ENCODE measurements at regions not wholly inside any gene's neighbourhood (a gene's known extent, or its start where the extent isn't known, plus 50 kb on each side); places are given as distances from the start of the nearest gene placed in this dataset.

- DNase-seq (ENCODE audit: low read depth): no peak
- H3K4me3 ChIP-seq (ENCODE audit: low read depth, low read length): no peak overlapping the region
- no peak for TF ChIP-seq MYC (IDR thresholded peaks at IDR 0.05; ENCODE audit: low read depth, low read length)
- TF ChIP-seq POLR2A (IDR thresholded peaks at IDR 0.05; ENCODE audit: extremely low read depth, insufficient read length): no peak
- TF ChIP-seq CTCF (IDR thresholded peaks at IDR 0.05; ENCODE audit: low read depth, low read length): no peak
- TF ChIP-seq, protein P1, sequence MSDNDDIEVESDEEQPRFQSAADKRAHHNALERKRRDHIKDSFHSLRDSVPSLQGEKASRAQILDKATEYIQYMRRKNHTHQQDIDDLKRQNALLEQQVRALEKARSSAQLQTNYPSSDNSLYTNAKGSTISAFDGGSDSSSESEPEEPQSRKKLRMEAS (IDR thresholded peaks at IDR 0.05; ENCODE audit: low read depth, low read length): no peak
Observed at GRCh38 chr12:74071182-74071581, 466.5 kb upstream of the ATXN7L3B start.

DNA sequence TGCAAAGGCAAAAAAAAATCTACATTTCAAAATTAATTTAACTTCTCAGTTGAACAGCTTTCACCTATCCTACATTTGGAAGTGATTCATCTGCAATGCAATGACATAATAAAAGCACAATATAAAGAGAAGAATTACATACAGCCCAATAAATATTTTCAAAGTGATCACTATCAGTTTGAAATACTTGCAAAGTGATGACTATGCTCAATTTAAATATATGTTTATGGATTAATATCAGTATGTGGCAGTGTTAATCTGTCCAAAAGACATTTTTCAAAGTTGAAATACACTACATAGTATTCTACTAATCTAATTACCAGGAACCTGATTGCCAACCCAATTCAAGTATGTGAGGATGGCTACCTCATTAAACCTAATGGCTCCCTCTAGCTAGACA, 460.7 kb upstream of the ATXN7L3B start:
- DNase-seq (ENCODE audit: low read depth): no peak
- H3K4me3 ChIP-seq (ENCODE audit: low read depth, low read length): no peak overlapping the region
- TF ChIP-seq, protein P1 (IDR thresholded peaks at IDR 0.05; ENCODE audit: low read depth, low read length): no peak
- no peak for TF ChIP-seq CTCF (IDR thresholded peaks at IDR 0.05; ENCODE audit: low read depth, low read length)
- no peak for TF ChIP-seq MYC (IDR thresholded peaks at IDR 0.05; ENCODE audit: low read depth, low read length)
- no peak for TF ChIP-seq POLR2A (IDR thresholded peaks at IDR 0.05; ENCODE audit: extremely low read depth, insufficient read length)

GRCh38 chr12:74105434-74105833, 432.2 kb upstream of the ATXN7L3B start:
- H3K4me3 ChIP-seq (ENCODE audit: low read depth, low read length): no peak overlapping the region
- no peak for TF ChIP-seq POLR2A (IDR thresholded peaks at IDR 0.05; ENCODE audit: extremely low read depth, insufficient read length)
- no peak for TF ChIP-seq CTCF (IDR thresholded peaks at IDR 0.05; ENCODE audit: low read depth, low read length)
- TF ChIP-seq MYC (IDR thresholded peaks at IDR 0.05; ENCODE audit: low read depth, low read length): no peak
- TF ChIP-seq, protein P1 (IDR thresholded peaks at IDR 0.05; ENCODE audit: low read depth, low read length): no peak
- no peak for DNase-seq (ENCODE audit: low read depth)

DNA sequence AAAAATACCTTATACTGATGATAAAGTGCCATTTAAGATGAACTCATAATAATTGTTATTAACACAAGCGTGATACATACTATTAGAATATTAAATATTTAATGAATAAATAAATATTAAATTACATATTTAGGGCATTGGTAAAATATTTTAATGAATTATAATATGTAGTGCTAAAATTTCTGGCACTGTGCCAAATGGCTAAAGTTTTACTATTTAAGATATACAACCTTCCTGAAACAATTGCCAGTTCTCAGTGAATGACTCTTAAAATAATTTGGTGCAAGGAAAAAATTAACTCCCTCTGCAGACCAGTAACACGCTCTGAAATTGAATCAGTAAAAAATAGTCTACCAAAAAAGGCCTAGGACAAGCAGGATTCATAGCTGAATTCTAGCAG, 428.9 kb upstream of the ATXN7L3B start:
- TF ChIP-seq CTCF (IDR thresholded peaks at IDR 0.05; ENCODE audit: low read depth, low read length) (no peak), POLR2A (IDR thresholded peaks at IDR 0.05; ENCODE audit: extremely low read depth, insufficient read length) (no peak), MYC (IDR thresholded peaks at IDR 0.05; ENCODE audit: low read depth, low read length) (no peak)
- TF ChIP-seq, protein P1 (IDR thresholded peaks at IDR 0.05; ENCODE audit: low read depth, low read length): no peak
- no peak for DNase-seq (ENCODE audit: low read depth)
- H3K4me3 ChIP-seq (ENCODE audit: low read depth, low read length): no peak overlapping the region

DNA sequence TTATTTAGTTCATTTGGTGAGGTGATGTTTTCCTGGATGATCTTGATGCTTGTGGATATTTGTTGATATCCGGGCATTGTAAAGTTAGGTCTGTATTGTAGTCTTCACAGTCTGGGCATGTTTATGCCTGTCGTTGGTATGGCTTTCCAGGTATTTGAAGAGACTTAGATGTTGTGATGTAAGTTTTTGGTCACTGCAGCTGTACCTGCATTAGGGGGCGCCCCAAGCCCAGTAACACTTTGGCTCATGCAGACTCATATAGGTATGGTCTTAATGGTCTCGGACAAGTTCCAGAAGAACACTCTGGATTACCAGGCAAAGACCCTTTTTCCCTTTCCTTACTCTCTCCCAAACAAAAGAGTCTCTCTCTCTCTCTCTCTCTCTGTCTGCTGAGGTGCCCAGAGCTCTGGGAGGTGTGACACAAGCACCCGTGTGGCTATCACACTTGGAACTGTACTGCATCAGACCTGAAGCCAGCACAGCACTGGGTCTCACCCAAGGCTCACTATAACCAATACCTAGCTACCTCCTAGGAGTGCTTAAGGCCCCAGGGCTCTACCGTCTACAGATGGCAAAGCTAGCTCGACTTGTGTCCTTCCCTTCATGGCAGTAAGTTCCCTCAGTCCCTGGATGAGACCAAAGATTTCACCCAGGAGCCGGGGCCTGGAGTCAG, 425.8 kb upstream of the ATXN7L3B start:
- no peak overlapping the region for H3K4me3 ChIP-seq (ENCODE audit: low read depth, low read length)
- peak; percentile 61 for DNase-seq (ENCODE audit: low read depth)
- TF ChIP-seq CTCF (IDR thresholded peaks at IDR 0.05; ENCODE audit: low read depth, low read length) (peak; percentile 64), MYC (IDR thresholded peaks at IDR 0.05; ENCODE audit: low read depth, low read length) (no peak)
